ENCODE measurements at regions not wholly inside any gene's neighbourhood (a gene's known extent, or its start where the extent isn't known, plus 50 kb on each side); places are given as distances from the start of the nearest gene placed in this dataset.
A peak's percentile ranks its signal among the peaks of the same experiment; 100 is the strongest.
"Not testable (repeated sequence)": the region's sequence is repeated elsewhere in the genome, so short reads cannot be mapped to it uniquely, and the experiment has no call there.

DNA sequence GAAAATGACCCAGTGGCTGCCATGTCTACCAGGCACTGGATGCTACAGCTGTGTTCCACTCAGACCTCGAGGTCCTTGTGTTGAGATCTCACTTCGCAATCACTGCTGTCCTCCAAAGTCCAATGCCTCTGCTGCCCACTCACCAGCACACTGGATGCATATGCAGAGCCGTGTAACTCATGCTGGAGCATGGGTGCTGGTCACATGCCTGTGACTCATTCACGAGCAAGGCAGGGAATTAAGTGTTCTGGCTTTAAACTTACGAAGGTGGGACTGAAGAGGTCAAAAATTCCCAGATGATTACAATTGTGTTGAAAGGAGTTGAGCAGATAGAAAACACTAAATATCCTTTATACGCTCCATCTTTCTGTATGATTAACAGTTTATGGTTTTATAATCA, 417.5 kb downstream of the NUP35 start:
- Histone ChIP-seq H3K36me3 (no peaks in the 10 kb centered on the region), H3K27me3 (no peaks in the 10 kb centered on the region), H3K4me1 (no peaks in the 10 kb centered on the region), H3K9me3 (no peaks in the 10 kb centered on the region), H3K4me3 (ENCODE audit: low read depth, low read length) (no peak overlapping the region)
- TF ChIP-seq, protein P1, sequence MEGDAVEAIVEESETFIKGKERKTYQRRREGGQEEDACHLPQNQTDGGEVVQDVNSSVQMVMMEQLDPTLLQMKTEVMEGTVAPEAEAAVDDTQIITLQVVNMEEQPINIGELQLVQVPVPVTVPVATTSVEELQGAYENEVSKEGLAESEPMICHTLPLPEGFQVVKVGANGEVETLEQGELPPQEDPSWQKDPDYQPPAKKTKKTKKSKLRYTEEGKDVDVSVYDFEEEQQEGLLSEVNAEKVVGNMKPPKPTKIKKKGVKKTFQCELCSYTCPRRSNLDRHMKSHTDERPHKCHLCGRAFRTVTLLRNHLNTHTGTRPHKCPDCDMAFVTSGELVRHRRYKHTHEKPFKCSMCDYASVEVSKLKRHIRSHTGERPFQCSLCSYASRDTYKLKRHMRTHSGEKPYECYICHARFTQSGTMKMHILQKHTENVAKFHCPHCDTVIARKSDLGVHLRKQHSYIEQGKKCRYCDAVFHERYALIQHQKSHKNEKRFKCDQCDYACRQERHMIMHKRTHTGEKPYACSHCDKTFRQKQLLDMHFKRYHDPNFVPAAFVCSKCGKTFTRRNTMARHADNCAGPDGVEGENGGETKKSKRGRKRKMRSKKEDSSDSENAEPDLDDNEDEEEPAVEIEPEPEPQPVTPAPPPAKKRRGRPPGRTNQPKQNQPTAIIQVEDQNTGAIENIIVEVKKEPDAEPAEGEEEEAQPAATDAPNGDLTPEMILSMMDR (IDR thresholded peaks at IDR 0.05; ENCODE audit: low read depth, low read length): no peak
- DNase-seq: peak; percentile 11

DNA sequence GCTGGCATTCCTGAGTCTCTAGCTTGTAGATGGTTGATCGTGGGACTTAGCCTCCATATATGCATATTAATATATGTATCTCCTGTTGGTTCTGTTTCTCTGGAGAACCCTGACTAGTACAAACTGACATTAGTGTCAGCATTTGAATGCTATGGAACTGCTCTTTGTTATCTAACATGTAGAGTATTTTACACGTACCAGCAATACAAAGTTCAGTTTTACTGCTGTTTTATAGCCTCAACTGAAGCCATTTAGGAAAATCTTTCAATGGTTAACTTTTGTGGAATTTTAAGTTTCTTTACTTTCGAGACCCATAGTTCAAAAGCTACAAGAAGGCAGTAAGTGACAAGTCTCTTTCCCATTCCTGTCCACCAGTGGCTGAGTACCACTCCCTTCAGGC, 418.4 kb downstream of the NUP35 start:
- no peaks in the 10 kb centered on the region for H3K36me3 ChIP-seq
- no peaks in the 10 kb centered on the region for H3K9me3 ChIP-seq
- no peak for DNase-seq
- no peaks in the 10 kb centered on the region for H3K27me3 ChIP-seq
- H3K4me1 ChIP-seq: no peaks in the 10 kb centered on the region
- no peak overlapping the region for H3K4me3 ChIP-seq (ENCODE audit: low read depth, low read length)
- TF ChIP-seq, protein P1 (IDR thresholded peaks at IDR 0.05; ENCODE audit: low read depth, low read length): no peak

DNA sequence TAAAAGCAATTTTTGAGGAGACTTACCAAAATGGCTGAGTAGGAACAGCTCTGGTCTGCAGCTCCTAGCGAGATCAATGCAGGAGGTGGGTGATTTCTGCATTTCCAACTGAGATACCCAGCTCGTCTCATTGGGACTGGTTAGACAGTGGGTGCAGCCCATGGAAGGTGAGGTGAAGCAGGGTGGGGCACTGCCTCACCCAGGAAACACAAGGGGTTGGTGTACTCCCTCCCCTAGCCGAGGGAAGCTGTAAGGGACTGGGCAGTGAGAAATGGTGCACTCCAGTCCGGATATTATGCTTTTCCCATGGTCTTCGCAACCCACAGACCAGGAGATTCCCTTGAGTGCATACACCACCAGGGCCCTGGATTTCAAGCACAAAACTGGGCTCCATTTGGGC, 419.0 kb downstream of the NUP35 start:
- TF ChIP-seq, protein P1 (IDR thresholded peaks at IDR 0.05; ENCODE audit: low read depth, low read length): no peak

DNA sequence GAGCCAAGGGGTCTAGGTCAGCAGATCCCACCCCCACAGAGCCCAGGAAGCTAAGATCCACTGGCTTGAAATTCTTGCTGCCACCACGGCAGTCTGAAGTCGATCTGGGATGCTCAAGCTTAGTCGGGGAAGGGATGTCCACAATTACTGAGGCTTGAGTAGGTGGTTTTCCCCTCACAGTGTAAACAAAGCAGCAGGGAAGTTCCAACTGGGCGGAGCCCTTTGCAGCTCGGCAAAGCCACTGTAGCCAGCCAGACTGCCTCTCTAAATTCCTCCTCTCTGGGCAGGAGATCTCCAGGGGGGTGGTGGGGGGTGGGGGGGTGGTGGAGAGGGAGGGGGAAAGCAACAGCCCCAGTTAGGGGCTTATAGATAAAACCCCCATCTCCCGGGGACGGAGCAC, 419.5 kb downstream of the NUP35 start:
- Histone ChIP-seq H3K4me1 (no peaks in the 10 kb centered on the region), H3K36me3 (no peaks in the 10 kb centered on the region), H3K27me3 (no peaks in the 10 kb centered on the region), H3K4me3 (ENCODE audit: low read depth, low read length) (no peak overlapping the region), H3K9me3 (no peaks in the 10 kb centered on the region)
- TF ChIP-seq, protein P1 (IDR thresholded peaks at IDR 0.05; ENCODE audit: low read depth, low read length): no peak
- DNase-seq: no peak

More for the DNA sequence above, 419.0 kb downstream of the NUP35 start:
- no peaks in the 10 kb centered on the region for H3K27me3 ChIP-seq
- no peaks in the 10 kb centered on the region for H3K4me1 ChIP-seq
- no peaks in the 10 kb centered on the region for H3K36me3 ChIP-seq
- DNase-seq: no peak
- H3K9me3 ChIP-seq: no peaks in the 10 kb centered on the region
- H3K4me3 ChIP-seq (ENCODE audit: low read depth, low read length): no peak overlapping the region

DNA sequence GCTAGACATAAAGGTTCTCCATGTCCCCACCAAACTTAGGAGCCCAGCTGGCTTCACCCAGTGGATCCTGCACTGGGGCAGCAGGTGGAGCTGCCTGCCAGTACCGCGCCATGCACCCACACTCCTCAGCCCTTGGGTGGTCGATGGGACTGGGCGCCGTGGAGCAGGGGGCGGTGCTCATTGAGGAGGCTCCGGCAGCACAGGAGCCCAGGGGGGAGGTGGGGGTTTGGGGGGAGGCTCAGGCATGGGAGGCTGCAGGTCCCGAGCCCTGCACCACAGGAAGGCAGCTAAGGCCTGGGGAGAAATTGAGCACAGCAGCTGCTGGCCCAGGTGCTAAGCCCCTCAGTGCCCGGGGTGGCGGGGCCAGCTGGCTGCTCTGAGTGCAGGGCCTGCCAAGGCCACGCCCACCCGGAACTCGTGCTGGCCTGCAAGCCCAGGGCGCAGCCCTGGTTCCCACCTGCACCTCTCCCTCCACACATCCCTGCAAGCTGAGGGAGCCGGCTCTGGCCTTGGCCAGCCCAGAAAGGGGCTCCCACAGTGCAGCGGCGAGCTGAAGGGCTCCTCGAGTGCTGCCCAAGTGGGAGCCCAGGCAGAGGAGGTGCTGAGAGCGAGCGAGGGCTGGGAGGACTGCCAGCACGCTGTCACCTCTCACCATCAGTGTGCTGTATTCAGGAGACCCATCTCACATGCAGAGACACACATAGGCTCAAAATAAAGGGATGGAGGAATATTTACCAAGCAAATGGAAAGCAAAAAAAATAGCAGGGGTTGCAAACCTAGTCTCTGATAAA, 422.5 kb downstream of the NUP35 start:
- H3K4me3 ChIP-seq (ENCODE audit: low read depth, low read length); H3K9me3 ChIP-seq; H3K27me3 ChIP-seq; DNase-seq; H3K36me3 ChIP-seq; H3K4me1 ChIP-seq: not testable (repeated sequence)

DNA sequence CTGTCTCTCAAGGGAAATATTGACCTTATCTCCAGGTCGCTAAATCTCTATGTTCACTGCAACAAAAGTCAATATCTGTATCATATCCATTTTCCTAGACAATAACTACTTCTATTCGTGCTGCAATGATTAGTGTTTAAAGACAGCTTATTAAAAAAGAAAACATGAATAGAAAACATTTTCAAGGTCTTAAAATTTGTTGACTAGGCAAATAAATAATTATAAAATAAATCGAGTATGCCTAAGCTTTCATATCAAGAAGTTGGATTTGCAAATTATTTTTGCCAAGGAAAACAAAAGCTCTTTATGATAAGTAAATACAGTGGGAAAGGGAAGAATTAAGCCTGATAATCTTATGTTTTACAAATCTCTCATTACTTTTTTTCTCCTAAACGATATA, 428.5 kb downstream of the NUP35 start:
- TF ChIP-seq, protein P1 (IDR thresholded peaks at IDR 0.05; ENCODE audit: low read depth, low read length): no peak
- H3K36me3 ChIP-seq: no peaks in the 10 kb centered on the region

More for the DNA sequence above, 428.5 kb downstream of the NUP35 start:
- Histone ChIP-seq H3K9me3 (no peaks in the 10 kb centered on the region), H3K4me1 (no peaks in the 10 kb centered on the region), H3K27me3 (no peaks in the 10 kb centered on the region), H3K4me3 (ENCODE audit: low read depth, low read length) (no peak overlapping the region)
- no peak for DNase-seq
